HEK293 (cell line): ENCODE measurements at regions not wholly inside any gene's neighbourhood (a gene's known extent, or its start where the extent isn't known, plus 50 kb on each side); places are given as distances from the start of the nearest gene placed in this dataset.

Experiments used
- CTCF ChIA-PET: fragments of 350-600 bp; formaldehyde crosslinking; extraction: SDS; loops from one replicate; lab custom pipeline; 2021; ENCODE audit warnings: antibody characterized with exemption; lab: Yijun Ruan, JAX
- POLR2A ChIA-PET: fragments of 300-600 bp; formaldehyde crosslinking; extraction: SDS; loops from one replicate; lab custom pipeline; 2020; ENCODE audit warnings: antibody characterized with exemption, inconsistent platforms; lab: Yijun Ruan, JAX
- H3K27ac ChIP-seq: fragments of 200-500 bp; sonication (Bioruptor generic); 2 replicates; pipeline ENCODE4 v1.5.1; 2014; ENCODE audit warnings: low read depth, low read length, control low read depth, inconsistent platforms; ENCODE audit errors: extremely low read depth
- H3K36me3 ChIP-seq, 2 experiments: fragments of 200-500 bp in 1 of 2; sonication (Bioruptor generic) in 1 of 2; 1 replicate in 1 of 2; 2 replicates in 1 of 2; pipeline ENCODE4 v1.5.1; 2014 to 2017; ENCODE audit warnings: inconsistent platforms in 2 of 2, low read length in 2 of 2; ENCODE audit not compliant: control insufficient read depth in 2 of 2, insufficient read depth in 1 of 2
- H3K4me1 ChIP-seq: fragments of 200-500 bp; sonication (Bioruptor generic); 2 replicates; pipeline ENCODE4 v1.5.1; 2014; ENCODE audit warnings: mild to moderate bottlenecking, low read length, inconsistent platforms; ENCODE audit not compliant: control insufficient read depth, insufficient read depth
- H3K4me3 ChIP-seq: 2 replicates; pipeline ENCODE4 v1.5.1; 2011; ENCODE audit warnings: low read depth, mild to moderate bottlenecking, control low read depth, low read length, moderate library complexity
- H3K9me3 ChIP-seq: fragments of 200-500 bp; sonication (Bioruptor generic); 2 replicates; pipeline ENCODE4 v1.5.1; 2014; ENCODE audit warnings: low read depth, low read length, inconsistent platforms; ENCODE audit not compliant: control insufficient read depth, insufficient read depth
- HOXA7 ChIP-seq: sonication (generic); formaldehyde crosslinking; IDR thresholded peaks from 2 replicates; pipeline ENCODE4 v1.8.1; 2022; ENCODE audit warnings: missing genetic modification reagents, borderline replicate concordance
- PATZ1 ChIP-seq: fragments of 450-650 bp; formaldehyde crosslinking; IDR thresholded peaks from 2 replicates; pipeline ENCODE4 v1.5.1; 2016; ENCODE audit warnings: missing biosample characterization, missing genetic modification characterization
- PRDM2 ChIP-seq: fragments of 450-650 bp; formaldehyde crosslinking; IDR thresholded peaks from 2 replicates; pipeline ENCODE4 v1.5.1; 2016; ENCODE audit warnings: missing biosample characterization, missing genetic modification characterization, borderline replicate concordance
- TRIM28 ChIP-seq: IDR thresholded peaks from 2 replicates; pipeline ENCODE4 v1.6.1; 2011; ENCODE audit warnings: low read length, control low read depth, borderline replicate concordance
- ZBTB10 ChIP-seq: fragments of 450-650 bp; formaldehyde crosslinking; IDR thresholded peaks from 2 replicates; pipeline ENCODE4 v1.5.1; 2016; ENCODE audit warnings: missing biosample characterization, missing genetic modification characterization
- ZFP3 ChIP-seq: fragments of 450-650 bp; formaldehyde crosslinking; IDR thresholded peaks from 2 replicates; pipeline ENCODE4 v1.5.1; 2016; ENCODE audit warnings: low read depth, missing biosample characterization, missing genetic modification characterization
- ZNF112 ChIP-seq: fragments of 450-650 bp; formaldehyde crosslinking; IDR thresholded peaks from 2 replicates; pipeline ENCODE4 v1.5.0; 2017; ENCODE audit warnings: missing biosample characterization, missing genetic modification characterization
- ZNF114 ChIP-seq: fragments of 450-650 bp; formaldehyde crosslinking; IDR thresholded peaks from 2 replicates; pipeline ENCODE4 v1.5.0; 2017; ENCODE audit warnings: missing biosample characterization, missing genetic modification characterization
- ZNF140 ChIP-seq: fragments of 450-650 bp; formaldehyde crosslinking; IDR thresholded peaks from 2 replicates; pipeline ENCODE4 v1.5.1; 2016; ENCODE audit warnings: missing biosample characterization, missing genetic modification characterization
- ZNF169 ChIP-seq: fragments of 450-650 bp; formaldehyde crosslinking; IDR thresholded peaks from 2 replicates; pipeline ENCODE4 v1.5.1; 2016; ENCODE audit warnings: missing biosample characterization, missing genetic modification characterization
- ZNF239 ChIP-seq: fragments of 450-650 bp; formaldehyde crosslinking; IDR thresholded peaks from 2 replicates; pipeline ENCODE4 v1.5.1; 2016; ENCODE audit warnings: missing biosample characterization, missing genetic modification characterization
- ZNF280D ChIP-seq: fragments of 450-650 bp; formaldehyde crosslinking; IDR thresholded peaks from 2 replicates; pipeline ENCODE4 v1.5.1; 2016; ENCODE audit warnings: missing biosample characterization, missing genetic modification characterization
- ZNF341 ChIP-seq: fragments of 450-650 bp; formaldehyde crosslinking; IDR thresholded peaks from 2 replicates; pipeline ENCODE4; 2016; ENCODE audit warnings: low read depth, missing biosample characterization, missing genetic modification characterization
- ZNF426 ChIP-seq: fragments of 450-650 bp; formaldehyde crosslinking; IDR thresholded peaks from 2 replicates; pipeline ENCODE4 v1.5.1; 2017; ENCODE audit warnings: missing biosample characterization, missing genetic modification characterization, mild to moderate bottlenecking, inconsistent platforms, moderate library complexity
- ZNF501 ChIP-seq: fragments of 450-650 bp; formaldehyde crosslinking; IDR thresholded peaks from 2 replicates; pipeline ENCODE4 v1.5.1; 2016; ENCODE audit warnings: missing biosample characterization, missing genetic modification characterization
- ZNF585B ChIP-seq: fragments of 450-650 bp; formaldehyde crosslinking; IDR thresholded peaks from 2 replicates; pipeline ENCODE4 v1.5.1; 2016; ENCODE audit warnings: missing biosample characterization, missing genetic modification characterization
- ZSCAN30 ChIP-seq: fragments of 450-650 bp; IDR thresholded peaks from 2 replicates; pipeline ENCODE4 v1.5.1; 2018; ENCODE audit warnings: missing biosample characterization, mild to moderate bottlenecking, missing genetic modification characterization, moderate library complexity
- ZSCAN5A ChIP-seq: fragments of 450-650 bp; formaldehyde crosslinking; IDR thresholded peaks from 2 replicates; pipeline ENCODE4 v1.5.1; 2016; ENCODE audit warnings: missing biosample characterization, missing genetic modification characterization

- TF ChIP-seq ZSCAN30 (tag by site-specific recombination) (no peak), ZNF239 (tag by site-specific recombination) (no peak)
- no peaks in the 10 kb centered on the region for H3K36me3 ChIP-seq
- POLR2A ChIA-PET: no interaction called here
- no peaks in the 10 kb centered on the region for H3K4me1 ChIP-seq
- H3K27ac ChIP-seq: no peak overlapping the region
- H3K9me3 ChIP-seq: no peaks in the 10 kb centered on the region
- H3K4me3 ChIP-seq: no peak overlapping the region
- CTCF ChIA-PET: interaction anchor here (0.7 kb wide), 1 partner anchor 184 kb away, joined by 7 read pairs; no protein-coding TSS in a partner anchor
Observed at GRCh38 chr3:72171463-72171881, 386.5 kb upstream of the PROK2 start.

GRCh38 chr3:72169561-72170472 lies 384.9 kb upstream of the PROK2 start:
- ChIA-PET CTCF (no interaction called here), POLR2A (no interaction called here)
- Histone ChIP-seq H3K36me3 (no peaks in the 10 kb centered on the region), H3K9me3 (no peaks in the 10 kb centered on the region), H3K4me1 (no peaks in the 10 kb centered on the region), H3K27ac (no peak overlapping the region), H3K4me3 (no peak overlapping the region)
- no peak for TF ChIP-seq PATZ1
- TF ChIP-seq ZSCAN5A (tag by site-specific recombination): no peak
- TF ChIP-seq ZNF341 (tag by site-specific recombination): no peak
- no peak for TF ChIP-seq ZFP3 (tag by site-specific recombination)
- no peak for TF ChIP-seq ZNF169 (tag by site-specific recombination)
- no peak for TF ChIP-seq ZNF112 (tag by site-specific recombination)
- no peak for TF ChIP-seq ZNF501 (tag by site-specific recombination)
- TF ChIP-seq ZNF280D (tag by site-specific recombination): no peak
- no peak for TF ChIP-seq ZNF140
- no peak for TF ChIP-seq ZNF585B (tag by site-specific recombination)
- TF ChIP-seq PRDM2 (tag by site-specific recombination): no peak
- TF ChIP-seq ZBTB10: no peak
- TF ChIP-seq HOXA7 (CRISPR knock-in tag): no peak
- TF ChIP-seq TRIM28: no peak
- no peak for TF ChIP-seq ZNF426
- TF ChIP-seq ZNF114 (tag by site-specific recombination): no peak
